Fibroblast of the conjunctiva (primary cell): ENCODE measurements at regions not wholly inside any gene's neighbourhood (a gene's known extent, or its start where the extent isn't known, plus 50 kb on each side); places are given as distances from the start of the nearest gene placed in this dataset.

Experiments
- DNase-seq: peaks from one replicate; pipeline ENCODE4 v3.0.0-alpha.2; 2010; ENCODE audit warnings: low read depth

- DNase-seq: peak; percentile 23
Measured at GRCh38 chr3:113051787-113052186, 61.0 kb downstream of the GTPBP8 start.

- DNase-seq: no peak
Measured at GRCh38 chr3:113053169-113053568, 62.4 kb downstream of the GTPBP8 start.

GRCh38 chr3:113054552-113054951 lies 63.8 kb downstream of the GTPBP8 start:
- DNase-seq: peak; percentile 41

- DNase-seq: no peak
Measured at GRCh38 chr3:113055201-113055600, 64.4 kb downstream of the GTPBP8 start.

- DNase-seq: no peak
Measured at GRCh38 chr3:113055961-113056360, 65.2 kb downstream of the GTPBP8 start.

DNA sequence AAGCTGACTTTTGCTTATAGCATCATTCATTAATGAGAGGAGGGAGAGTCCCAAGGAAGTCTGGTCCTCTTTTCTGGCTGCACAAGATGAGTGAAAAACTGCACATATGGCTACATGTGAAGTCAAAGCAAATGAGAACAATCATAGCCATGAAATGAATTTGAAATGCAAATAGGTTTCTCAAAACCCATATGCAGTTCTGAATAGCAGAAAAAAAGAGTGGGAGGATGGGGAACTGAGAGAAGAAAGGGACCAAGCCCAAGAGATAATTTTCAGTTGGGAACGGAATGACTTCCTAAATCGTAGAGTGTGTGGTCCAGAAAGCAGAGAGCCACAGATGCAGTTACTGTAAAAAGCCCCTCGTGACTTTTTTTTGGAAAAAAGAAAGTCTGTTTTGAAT lies 66.3 kb downstream of the GTPBP8 start:
- DNase-seq: no peak

- no peak for DNase-seq
Measured at GRCh38 chr3:113058188-113058587, 67.4 kb downstream of the GTPBP8 start.

DNA sequence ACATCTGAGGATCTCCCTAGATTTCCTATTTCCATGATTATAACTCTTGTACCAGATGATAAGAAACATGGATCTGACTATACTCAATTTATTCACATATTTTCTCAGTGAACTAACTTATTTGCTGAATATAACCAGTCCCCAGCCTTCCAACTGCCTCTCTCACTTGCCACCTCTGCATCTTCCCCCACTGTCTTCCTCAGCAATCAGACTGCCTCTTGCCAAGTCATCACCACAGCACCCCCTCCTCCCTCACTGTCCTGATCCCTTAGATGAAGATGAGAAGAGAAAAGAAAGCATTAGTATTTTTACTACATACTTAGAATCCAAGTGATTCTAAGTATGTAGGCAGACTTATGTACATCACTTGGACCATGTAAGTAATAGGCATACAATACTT lies 71.9 kb downstream of the GTPBP8 start:
- DNase-seq: no peak

DNA sequence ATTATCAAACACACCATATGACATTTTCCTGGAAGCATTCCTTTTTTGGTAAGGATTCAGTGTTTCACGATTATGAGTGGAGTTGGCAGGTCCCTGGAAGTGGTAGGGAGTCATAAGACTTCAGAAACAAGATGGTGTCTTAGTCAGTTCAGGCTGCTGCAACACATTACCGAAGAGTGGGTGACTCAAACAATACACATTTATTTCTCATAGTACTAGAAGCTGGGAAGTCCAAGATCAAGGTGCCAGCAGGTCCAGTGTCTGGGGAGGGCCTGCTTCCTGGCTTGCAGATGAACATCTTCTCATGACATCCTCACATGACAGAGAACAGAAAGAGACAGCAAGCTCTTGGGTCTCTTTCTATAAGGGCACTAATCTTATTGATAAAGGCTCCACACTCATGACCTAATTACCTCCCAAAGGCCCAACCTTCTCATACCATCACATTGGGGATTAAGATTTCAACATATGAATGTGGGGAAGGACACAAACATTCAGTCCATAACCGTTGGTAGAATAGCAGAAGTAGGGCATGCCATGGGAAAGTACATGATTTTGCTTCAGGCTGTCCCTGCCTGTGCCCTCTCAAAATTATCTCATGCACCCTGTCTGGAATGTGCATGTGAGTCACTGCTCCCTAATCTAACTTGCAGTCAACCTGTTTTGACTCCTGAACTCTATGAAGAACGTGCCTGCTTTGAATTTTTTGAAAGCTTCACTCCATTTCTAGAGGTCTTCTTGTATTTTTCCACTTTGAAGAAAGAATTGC lies 72.5 kb downstream of the GTPBP8 start:
- DNase-seq: no peak

DNA sequence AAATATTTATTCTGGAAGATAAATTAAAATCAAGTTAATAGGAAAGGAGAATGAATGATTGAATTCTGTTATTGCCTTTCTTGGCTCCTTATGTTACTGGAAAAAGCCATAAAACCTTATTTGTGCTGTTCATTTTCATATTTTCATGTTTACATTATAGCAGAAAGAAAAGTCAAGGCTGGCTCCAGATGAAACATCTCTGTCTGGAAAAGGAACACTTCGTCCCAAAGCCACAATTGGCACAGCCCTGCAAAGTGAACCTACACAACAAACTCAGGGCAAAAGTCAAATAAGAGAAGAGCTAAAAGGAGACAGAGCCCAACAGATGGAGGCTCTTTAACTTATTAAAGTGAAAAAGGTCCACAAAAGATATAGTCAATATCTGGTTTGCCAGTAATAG lies 73.4 kb downstream of the GTPBP8 start:
- no peak for DNase-seq

DNA sequence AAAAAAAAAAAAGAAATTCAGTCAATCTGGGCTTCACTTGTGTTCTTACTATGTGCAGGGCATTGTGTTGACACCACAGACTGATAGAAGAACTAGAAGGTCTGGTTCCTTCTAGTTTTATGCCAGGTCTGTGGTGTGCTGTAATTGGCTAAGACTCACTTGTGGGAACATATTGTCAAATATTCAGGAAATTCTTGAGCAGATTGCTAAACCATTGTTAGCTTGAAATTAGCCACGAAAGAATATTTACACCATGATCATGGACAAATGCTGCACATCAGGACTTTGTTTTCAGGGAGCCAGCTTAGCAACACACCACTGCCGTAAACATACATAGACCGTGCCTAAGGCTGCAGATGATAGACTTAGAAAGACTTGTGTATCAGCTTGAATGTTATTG lies 74.6 kb downstream of the GTPBP8 start:
- DNase-seq: no peak

DNA sequence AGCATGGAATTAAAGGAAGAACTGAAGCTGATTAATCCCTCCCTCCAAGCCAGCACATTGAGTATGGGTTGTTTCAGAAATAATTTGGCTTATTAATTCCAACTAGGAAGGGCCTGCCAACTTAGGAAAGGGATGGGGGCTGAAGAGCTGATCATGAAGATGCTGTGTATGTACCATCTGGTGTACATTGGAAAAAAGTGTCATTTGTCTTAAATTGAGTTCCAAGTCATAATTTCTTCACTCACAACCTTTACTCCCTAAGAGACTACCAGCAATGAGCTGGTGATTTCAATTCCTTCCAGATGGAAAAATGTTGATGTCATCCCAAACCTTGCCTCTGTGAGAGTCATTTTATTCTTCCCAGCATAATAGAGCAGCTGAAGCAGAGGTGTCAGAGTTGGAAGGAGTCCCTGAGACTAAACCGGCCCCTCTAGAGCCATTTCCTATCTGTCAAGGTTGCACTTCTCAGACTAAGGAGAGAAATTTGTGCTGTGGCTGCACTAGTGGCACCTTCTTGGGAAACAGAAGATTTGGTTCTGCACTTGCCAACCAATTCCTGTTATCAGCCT lies 79.4 kb downstream of the GTPBP8 start:
- peak; percentile 17 for DNase-seq

DNA sequence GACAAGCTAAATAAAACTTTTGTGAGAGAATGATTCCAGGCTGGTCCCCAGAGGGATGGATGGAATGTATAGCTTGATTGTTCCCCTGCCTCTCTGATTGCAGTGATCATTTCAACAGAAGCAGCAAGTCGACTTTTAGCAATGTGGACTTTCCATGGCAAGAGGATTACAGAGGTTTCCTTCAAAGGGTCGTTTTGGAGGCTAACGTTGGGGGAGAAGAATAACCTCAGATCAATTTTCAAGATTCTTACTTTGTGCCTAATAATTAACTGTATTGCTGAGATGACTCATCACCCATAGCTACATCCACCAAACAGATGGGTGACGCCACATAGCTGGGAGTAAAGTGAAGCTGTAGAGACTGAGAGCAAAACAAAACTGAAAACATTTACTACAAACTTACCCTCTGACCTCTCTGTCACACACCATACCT lies 79.9 kb downstream of the GTPBP8 start:
- DNase-seq: peak; percentile 23

GRCh38 chr3:113075588-113075987 lies 84.8 kb downstream of the GTPBP8 start:
- no peak for DNase-seq

GRCh38 chr3:113079218-113079961 lies 88.6 kb downstream of the GTPBP8 start:
- no peak for DNase-seq

DNA sequence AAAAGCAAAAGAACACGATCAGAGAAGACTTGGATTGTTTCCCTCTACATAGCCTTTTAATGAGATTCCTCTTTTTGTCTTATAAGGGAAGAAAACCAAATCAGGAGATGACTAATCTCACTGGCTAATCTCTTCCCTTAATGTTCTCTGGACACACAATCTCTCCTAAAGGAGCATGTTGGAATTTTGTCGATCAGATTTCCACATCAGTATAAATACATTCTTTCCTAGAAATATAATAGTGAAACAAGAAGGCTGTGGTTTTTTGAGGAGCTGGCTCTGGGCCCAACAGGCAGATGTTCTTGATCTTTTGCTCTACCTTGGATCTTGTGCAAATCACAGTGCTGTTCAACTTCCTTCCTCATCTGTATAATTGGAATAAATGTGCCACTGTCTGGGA lies 94.0 kb downstream of the GTPBP8 start:
- peak; percentile 40 for DNase-seq

DNA sequence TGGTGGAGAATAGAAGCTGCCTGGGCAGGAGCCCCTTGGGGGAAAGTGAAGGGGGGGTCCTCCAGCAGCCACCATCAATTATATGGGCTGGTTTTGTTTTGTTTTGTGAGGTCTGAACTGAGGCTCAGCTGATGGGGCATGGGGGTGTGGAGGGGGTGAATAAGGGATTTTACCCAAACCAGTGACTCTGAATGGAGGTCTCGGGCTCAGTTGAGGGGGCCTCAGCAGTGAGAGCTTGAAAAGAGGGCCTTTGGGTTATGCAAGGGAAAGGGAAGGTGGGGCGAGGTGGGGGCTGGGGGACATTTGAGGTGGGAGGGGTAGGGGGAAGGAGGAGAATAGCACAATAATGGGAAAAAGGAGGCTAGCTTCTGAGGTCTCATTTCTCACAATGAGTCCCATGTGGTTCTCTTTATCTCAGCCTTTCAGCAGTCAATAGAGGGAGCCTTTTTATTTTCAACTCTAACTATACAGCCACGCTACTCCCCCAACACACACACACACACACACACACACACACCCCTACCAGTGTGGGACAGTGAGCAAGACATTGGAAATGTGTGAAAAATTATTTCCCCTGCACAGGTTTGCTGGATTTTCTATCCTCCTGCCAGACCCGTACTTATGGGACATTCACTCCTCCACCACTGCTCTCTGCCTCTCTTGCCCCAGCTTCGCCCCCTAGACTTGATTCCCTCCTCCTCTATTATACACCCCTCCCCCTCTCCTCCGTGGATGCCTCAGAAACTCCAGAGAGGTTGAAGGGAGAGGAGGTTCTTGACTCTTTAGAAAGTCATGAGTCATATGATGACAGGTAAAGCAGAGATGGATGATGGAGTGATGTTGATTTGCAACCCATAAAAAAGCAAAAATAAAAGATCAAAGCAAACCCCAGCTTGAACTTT lies 96.0 kb downstream of the GTPBP8 start:
- no peak for DNase-seq

DNA sequence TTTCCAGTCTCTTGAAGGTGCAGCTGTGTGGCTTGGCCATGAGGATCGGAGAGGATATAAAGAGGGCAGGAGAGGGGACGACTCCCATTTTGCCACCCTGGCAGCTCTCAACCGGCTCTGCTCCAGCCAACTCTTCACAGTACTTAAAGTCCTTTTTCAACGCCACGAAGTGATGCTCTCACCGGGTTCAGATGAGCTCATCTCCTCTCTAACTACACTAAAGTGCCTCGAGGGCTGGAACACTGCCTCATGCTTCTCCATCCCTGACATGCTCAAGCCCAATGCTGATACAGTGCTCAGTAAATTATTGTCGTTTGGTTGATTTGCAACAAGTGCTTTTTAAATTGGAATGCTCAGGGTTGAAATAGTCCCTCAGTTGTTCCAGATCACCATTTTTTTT lies 97.8 kb downstream of the GTPBP8 start:
- no peak for DNase-seq

DNA sequence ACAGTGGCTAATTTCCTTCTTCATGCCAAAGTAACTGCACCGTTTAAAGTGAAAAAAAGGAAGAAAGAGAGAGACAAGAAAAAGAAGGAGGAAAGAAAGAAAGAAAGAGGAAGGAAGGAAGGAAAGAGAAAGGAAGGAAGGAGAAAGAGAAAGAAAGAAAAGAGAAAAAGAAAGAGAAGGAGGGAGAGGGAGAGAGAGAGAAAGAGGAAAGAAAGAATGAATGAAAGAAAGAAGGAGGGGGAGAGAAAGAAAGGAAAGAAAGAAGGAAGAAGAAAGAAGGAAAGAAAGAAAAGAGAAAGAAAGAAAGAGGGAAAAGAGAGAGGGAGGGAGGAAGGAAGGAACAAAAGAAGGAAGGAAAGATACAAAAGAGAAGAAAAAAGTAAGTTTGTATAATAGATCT lies 100.6 kb downstream of the GTPBP8 start:
- no peak for DNase-seq

DNA sequence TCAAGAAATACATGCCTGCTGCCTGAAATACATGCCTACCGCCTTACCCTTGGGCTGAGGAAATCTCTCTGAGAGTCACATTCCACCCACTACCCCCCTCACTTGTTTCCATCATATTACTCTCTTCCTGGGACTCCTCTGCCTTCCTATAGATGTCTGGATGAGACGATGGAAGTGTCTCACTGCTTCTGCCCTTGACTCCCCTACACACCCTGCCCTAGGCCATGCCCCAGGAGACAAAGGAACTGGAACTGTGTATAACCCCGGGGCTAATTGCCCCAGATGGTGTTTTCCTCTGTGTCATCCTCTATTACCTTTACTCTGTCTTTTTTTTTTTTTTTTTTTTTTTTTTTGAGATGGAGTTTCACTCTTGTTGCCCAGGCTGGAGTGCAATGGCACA lies 102.0 kb downstream of the GTPBP8 start:
- no peak for DNase-seq

DNA sequence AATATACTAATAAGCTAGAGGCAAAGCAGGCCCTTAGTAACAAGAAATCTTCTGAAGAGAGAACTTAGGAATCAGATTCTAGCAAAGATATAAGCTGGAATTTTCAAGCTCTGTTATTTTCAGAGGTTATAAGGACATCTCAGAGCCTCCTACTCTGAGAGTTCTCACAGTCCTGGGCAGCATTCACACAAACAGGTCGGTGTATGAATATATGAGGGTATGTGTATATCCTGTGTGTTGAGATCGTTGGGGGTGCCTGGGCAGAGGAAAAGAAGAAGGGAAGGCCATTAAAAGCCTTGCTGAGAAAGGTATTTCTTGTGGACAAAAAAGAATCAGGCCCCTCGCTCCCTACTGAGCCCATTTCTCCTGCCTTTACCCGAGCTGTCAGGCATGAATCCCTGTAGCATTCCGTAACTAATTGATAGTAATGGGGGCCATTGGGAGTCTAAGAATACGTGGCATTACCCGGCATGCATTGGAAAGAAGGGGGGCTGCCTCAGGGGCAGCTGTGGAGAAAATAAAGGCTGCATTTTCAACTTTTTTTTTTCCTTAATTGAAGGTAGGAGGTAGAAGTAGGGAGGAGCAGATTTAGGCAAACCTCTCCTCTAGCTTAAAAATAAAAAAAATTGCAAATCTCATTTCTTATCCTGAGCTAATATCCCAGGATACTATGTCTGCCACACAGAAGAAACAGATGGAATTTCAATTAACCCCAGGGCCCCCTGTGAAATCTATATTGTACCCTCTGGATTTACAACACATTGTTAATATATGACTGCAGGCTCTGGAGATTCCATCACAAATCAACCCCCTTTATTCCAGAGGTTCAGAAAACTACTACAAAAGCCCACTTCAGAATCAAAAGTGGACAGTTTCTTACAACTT lies 103.8 kb downstream of the GTPBP8 start:
- no peak for DNase-seq
